IPS-20b (cell line): ENCODE measurements at regions not wholly inside any gene's neighbourhood (a gene's known extent, or its start where the extent isn't known, plus 50 kb on each side); places are given as distances from the start of the nearest gene placed in this dataset.

Experiments used
- H3K27ac ChIP-seq: one replicate; pipeline ENCODE4 v1.5.1; 2013; ENCODE audit warnings: low read length
- H3K27me3 ChIP-seq: 2 replicates; pipeline ENCODE4 v1.6.1; 2013; ENCODE audit warnings: mild to moderate bottlenecking, low read length, inconsistent platforms; ENCODE audit not compliant: insufficient read depth
- H3K36me3 ChIP-seq: 2 replicates; pipeline ENCODE4 v1.6.1; 2013; ENCODE audit warnings: low read depth, mild to moderate bottlenecking, inconsistent platforms, low read length, moderate library complexity; ENCODE audit not compliant: insufficient read depth
- H3K4me1 ChIP-seq: 2 replicates; pipeline ENCODE4 v1.6.1; 2013; ENCODE audit warnings: mild to moderate bottlenecking, control low read depth, inconsistent platforms, low read length, moderate library complexity; ENCODE audit not compliant: insufficient read depth
- H3K4me3 ChIP-seq: 2 replicates; pipeline ENCODE4 v1.5.1; 2013; ENCODE audit warnings: mild to moderate bottlenecking, low read length, inconsistent platforms
- H3K9ac ChIP-seq: 2 replicates; pipeline ENCODE4 v1.6.1; 2013; ENCODE audit warnings: low read depth, mild to moderate bottlenecking, inconsistent platforms, low read length, moderate library complexity
- H3K9me3 ChIP-seq: 2 replicates; pipeline ENCODE4 v1.6.1; 2013; ENCODE audit warnings: mild to moderate bottlenecking, low read depth, low read length, inconsistent platforms; ENCODE audit not compliant: insufficient read depth

GRCh38 chr13:111923991-111924677 is 142.8 kb upstream of the SOX1 start:
- Histone ChIP-seq H3K36me3 (no peaks in the 10 kb centered on the region), H3K4me3 (no peak overlapping the region), H3K9me3 (no peaks in the 10 kb centered on the region), H3K27ac (no peak overlapping the region), H3K4me1 (no peaks in the 10 kb centered on the region; the same call in 1 of the 2 replicates), H3K27me3 (no peaks in the 10 kb centered on the region), H3K9ac (no peak overlapping the region)

GRCh38 chr13:111924678-111925075 is 142.3 kb upstream of the SOX1 start:
- H3K4me3 ChIP-seq = no peak overlapping the region
- H3K27me3 ChIP-seq = no peaks in the 10 kb centered on the region
- H3K9ac ChIP-seq = no peak overlapping the region
- H3K27ac ChIP-seq = no peak overlapping the region
- no peaks in the 10 kb centered on the region; the same call in 1 of the 2 replicates for H3K4me1 ChIP-seq
- no peaks in the 10 kb centered on the region for H3K36me3 ChIP-seq
- H3K9me3 ChIP-seq = no peaks in the 10 kb centered on the region

GRCh38 chr13:111925146-111925875 is 141.6 kb upstream of the SOX1 start:
- no peaks in the 10 kb centered on the region for H3K36me3 ChIP-seq
- no peaks in the 10 kb centered on the region for H3K9me3 ChIP-seq
- no peaks in the 10 kb centered on the region for H3K4me1 ChIP-seq
- no peak overlapping the region for H3K4me3 ChIP-seq
- no peak overlapping the region for H3K9ac ChIP-seq
- H3K27me3 ChIP-seq = no peaks in the 10 kb centered on the region
- no peak overlapping the region for H3K27ac ChIP-seq

- no peaks in the 10 kb centered on the region for H3K9me3 ChIP-seq
- no peaks in the 10 kb centered on the region for H3K4me1 ChIP-seq
- H3K27ac ChIP-seq = no peak overlapping the region
- no peaks in the 10 kb centered on the region for H3K27me3 ChIP-seq
- H3K9ac ChIP-seq = no peak overlapping the region
- H3K36me3 ChIP-seq = no peaks in the 10 kb centered on the region
- H3K4me3 ChIP-seq = no peak overlapping the region
Observed at GRCh38 chr13:111926501-111927180, 140.3 kb upstream of the SOX1 start.

GRCh38 chr13:111927181-111927540 is 139.8 kb upstream of the SOX1 start:
- H3K27me3 ChIP-seq = no peaks in the 10 kb centered on the region
- no peaks in the 10 kb centered on the region for H3K4me1 ChIP-seq
- H3K4me3 ChIP-seq = no peak overlapping the region
- no peak overlapping the region for H3K27ac ChIP-seq
- no peak overlapping the region for H3K9ac ChIP-seq
- H3K36me3 ChIP-seq = no peaks in the 10 kb centered on the region
- H3K9me3 ChIP-seq = no peaks in the 10 kb centered on the region

GRCh38 chr13:111929036-111929616 is 137.8 kb upstream of the SOX1 start:
- no peaks in the 10 kb centered on the region for H3K4me1 ChIP-seq
- no peak overlapping the region for H3K4me3 ChIP-seq
- H3K9me3 ChIP-seq = no peaks in the 10 kb centered on the region
- H3K36me3 ChIP-seq = no peaks in the 10 kb centered on the region
- no peak overlapping the region for H3K9ac ChIP-seq
- no peaks in the 10 kb centered on the region for H3K27me3 ChIP-seq
- no peak overlapping the region for H3K27ac ChIP-seq

GRCh38 chr13:111936267-111936925 is 130.6 kb upstream of the SOX1 start:
- Histone ChIP-seq H3K4me1 (no peaks in the 10 kb centered on the region), H3K36me3 (no peaks in the 10 kb centered on the region), H3K27me3 (no peaks in the 10 kb centered on the region), H3K4me3 (no peak overlapping the region), H3K9ac (no peak overlapping the region), H3K9me3 (no peaks in the 10 kb centered on the region), H3K27ac (no peak overlapping the region)

- Histone ChIP-seq H3K9me3 (no peaks in the 10 kb centered on the region), H3K4me3 (no peak overlapping the region), H3K27ac (no peak overlapping the region), H3K9ac (no peak overlapping the region), H3K4me1 (no peaks in the 10 kb centered on the region), H3K36me3 (no peaks in the 10 kb centered on the region), H3K27me3 (no peaks in the 10 kb centered on the region)
Observed at GRCh38 chr13:111937777-111938311, 129.1 kb upstream of the SOX1 start.

- Histone ChIP-seq H3K36me3 (no peaks in the 10 kb centered on the region), H3K9me3 (no peaks in the 10 kb centered on the region)
Observed at GRCh38 chr13:111938741-111939665, 127.9 kb upstream of the SOX1 start.

GRCh38 chr13:111939666-111940278 is 127.2 kb upstream of the SOX1 start:
- H3K9me3 ChIP-seq = no peaks in the 10 kb centered on the region
- no peak overlapping the region for H3K4me3 ChIP-seq
- H3K27ac ChIP-seq = no peak overlapping the region
- H3K27me3 ChIP-seq = no peaks in the 10 kb centered on the region
- H3K4me1 ChIP-seq = no peaks in the 10 kb centered on the region
- H3K36me3 ChIP-seq = no peaks in the 10 kb centered on the region
- no peak overlapping the region for H3K9ac ChIP-seq

More at GRCh38 chr13:111938741-111939665, 127.9 kb upstream of the SOX1 start:
- no peak overlapping the region for H3K27ac ChIP-seq
- no peak overlapping the region for H3K9ac ChIP-seq
- H3K4me1 ChIP-seq = no peaks in the 10 kb centered on the region
- H3K27me3 ChIP-seq = no peaks in the 10 kb centered on the region
- H3K4me3 ChIP-seq = no peak overlapping the region
